H1 (cell line): ENCODE measurements at regions not wholly inside any gene's neighbourhood (a gene's known extent, or its start where the extent isn't known, plus 50 kb on each side); places are given as distances from the start of the nearest gene placed in this dataset.

Experiments used
- CTCF ChIA-PET: fragments of 300-600 bp; sonication (Branson Sonifier 250); formaldehyde crosslinking; loops from one replicate; lab custom pipeline; 2021; ENCODE audit not compliant: partially characterized antibody; lab: Charles Lee
- POLR2A ChIA-PET: fragments of 300-600 bp; sonication (Branson Sonifier 250); formaldehyde crosslinking; loops from one replicate; lab custom pipeline; 2021; ENCODE audit warnings: inconsistent platforms; ENCODE audit not compliant: partially characterized antibody; lab: Charles Lee
- DNase-seq, 2 experiments: peaks; one replicate each; pipeline versions ENCODE4 v3.0.0 to v3.0.0-alpha.2; 2010 to 2022; ENCODE audit warnings: low spot score in 2 of 2, low read depth in 1 of 2, mixed read lengths in 1 of 2
- FAIRE-seq: peaks from 2 replicates; lab custom pipeline; 2011; peaks lifted over from hg19 to GRCh38; lab: Jason Lieb, UNC
- H2AFZ ChIP-seq: 2 replicates; pipeline ENCODE4 v1.8.1; 2012; ENCODE audit warnings: low read length, inconsistent platforms
- H2AK5ac ChIP-seq: 2 replicates; pipeline ENCODE4 v1.6.1; 2013; ENCODE audit warnings: low read depth, low read length
- H2BK120ac ChIP-seq: replicated peaks from 2 replicates; pipeline ENCODE3; 2013; ENCODE audit warnings: low read depth, low read length, inconsistent platforms
- H2BK12ac ChIP-seq: 2 replicates; pipeline ENCODE4 v1.6.1; 2013; ENCODE audit warnings: low read depth, low read length
- H2BK15ac ChIP-seq: 2 replicates; pipeline ENCODE4 v1.6.1; 2013; ENCODE audit warnings: low read length
- H2BK20ac ChIP-seq: 2 replicates; pipeline ENCODE4 v1.6.1; 2013; ENCODE audit warnings: low read length
- H2BK5ac ChIP-seq: 2 replicates; pipeline ENCODE4 v1.6.1; 2013; ENCODE audit warnings: low read depth, low read length
- H3K14ac ChIP-seq: 2 replicates; pipeline ENCODE4 v1.6.1; 2013; ENCODE audit warnings: inconsistent platforms; ENCODE audit not compliant: insufficient read length
- H3K18ac ChIP-seq: 2 replicates; pipeline ENCODE4 v1.6.1; 2013; ENCODE audit warnings: low read length; ENCODE audit errors: extremely low read depth
- H3K23ac ChIP-seq: 2 replicates; pipeline ENCODE4 v1.6.1; 2013; ENCODE audit warnings: inconsistent platforms; ENCODE audit not compliant: insufficient read length
- H3K23me2 ChIP-seq: 2 replicates; pipeline ENCODE4 v1.6.1; 2013; ENCODE audit warnings: low read depth, low read length
- H3K27ac ChIP-seq: 2 replicates; pipeline ENCODE4 v1.6.1; 2011; ENCODE audit warnings: low read depth, low read length, inconsistent platforms
- H3K27me3 ChIP-seq, 4 experiments: replicated peaks in 1 of 4; 1 replicate in 1 of 4; 2 replicates in 3 of 4; pipeline versions ENCODE4 v1.6.1 to v1.8.1; 2011 to 2013; ENCODE audit warnings: low read length in 3 of 4, mild to moderate bottlenecking in 3 of 4, inconsistent platforms in 2 of 4, mixed read lengths in 2 of 4, moderate library complexity in 1 of 4; ENCODE audit not compliant: control insufficient read depth in 3 of 4, insufficient read depth in 3 of 4; ENCODE audit errors: extremely low read depth in 1 of 4
- H3K36me3 ChIP-seq, 4 experiments: 2 replicates each; pipeline versions ENCODE4 v1.6.1 to v1.8.1; 2011 to 2013; ENCODE audit warnings: mild to moderate bottlenecking in 4 of 4, low read length in 3 of 4, moderate library complexity in 2 of 4, control low read depth in 1 of 4, inconsistent platforms in 1 of 4; ENCODE audit not compliant: insufficient read depth in 4 of 4, control insufficient read depth in 2 of 4
- H3K4ac ChIP-seq: replicated peaks from 2 replicates; pipeline ENCODE3; 2013; ENCODE audit warnings: low read length, low read depth, mixed read lengths, inconsistent platforms; ENCODE audit not compliant: insufficient read length
- H3K4me1 ChIP-seq, 4 experiments: replicated peaks in 1 of 4; 1 replicate in 1 of 4; 2 replicates in 3 of 4; pipeline versions ENCODE4 v1.6.1 to v1.8.1; 2011 to 2013; ENCODE audit warnings: low read length in 3 of 4, inconsistent platforms in 2 of 4, mixed read lengths in 1 of 4; ENCODE audit not compliant: insufficient read depth in 4 of 4, control insufficient read depth in 3 of 4
- H3K4me2 ChIP-seq, 2 experiments: 2 replicates each; pipeline versions ENCODE4 v1.6.1 to v1.8.1; 2011 to 2013; ENCODE audit warnings: low read depth in 2 of 2, low read length in 2 of 2, control low read depth in 1 of 2, inconsistent platforms in 1 of 2, mild to moderate bottlenecking in 1 of 2; ENCODE audit not compliant: insufficient read depth in 1 of 2
- H3K4me3 ChIP-seq, 4 experiments: fragments of 200-600, 300-600 bp in 1 of 4; sonication (generic), shearing (Covaris generic), sonication (Bioruptor Twin) in 1 of 4; 2 replicates each; pipeline versions ENCODE4 v1.5.1 to v1.8.1; 2011 to 2016; ENCODE audit warnings: low read length in 4 of 4, low read depth in 3 of 4, control low read depth in 2 of 4, inconsistent platforms in 2 of 4, mild to moderate bottlenecking in 2 of 4, mixed read lengths in 1 of 4, moderate library complexity in 1 of 4; ENCODE audit not compliant: insufficient read depth in 2 of 4; ENCODE audit errors: extremely low read depth in 1 of 4
- H3K56ac ChIP-seq: replicated peaks from 2 replicates; pipeline ENCODE3; 2013; ENCODE audit warnings: low read depth, mild to moderate bottlenecking, mixed read lengths, low read length, inconsistent platforms; ENCODE audit not compliant: insufficient read length
- H3K79me1 ChIP-seq: 2 replicates; pipeline ENCODE4 v1.6.1; 2013; ENCODE audit warnings: low read depth, low read length, control low read depth
- H3K79me2 ChIP-seq, 2 experiments: 2 replicates each; pipeline versions ENCODE4 v1.6.1 to v1.8.1; 2012 to 2013; ENCODE audit warnings: low read length in 2 of 2, mild to moderate bottlenecking in 2 of 2, inconsistent platforms in 1 of 2; ENCODE audit not compliant: insufficient read depth in 2 of 2, control insufficient read depth in 1 of 2
- H3K9ac ChIP-seq, 4 experiments: replicated peaks in 1 of 4; 1 replicate in 1 of 4; 2 replicates in 3 of 4; pipeline versions ENCODE4 v1.6.1 to v1.8.1; 2011 to 2013; ENCODE audit warnings: low read depth in 3 of 4, low read length in 3 of 4, control low read depth in 2 of 4, mild to moderate bottlenecking in 2 of 4, moderate library complexity in 2 of 4, inconsistent platforms in 1 of 4; ENCODE audit errors: extremely low read depth in 1 of 4
- H3K9me3 ChIP-seq, 2 experiments: 2 replicates each; pipeline versions ENCODE4 v1.6.1 to v1.8.1; 2012 to 2013; ENCODE audit warnings: mild to moderate bottlenecking in 2 of 2, moderate library complexity in 2 of 2, control low read depth in 1 of 2, inconsistent platforms in 1 of 2, low read depth in 1 of 2, low read length in 1 of 2, mixed read lengths in 1 of 2; ENCODE audit not compliant: insufficient read depth in 2 of 2
- H4K20me1 ChIP-seq, 2 experiments: replicated peaks in 1 of 2; 2 replicates each; pipeline versions ENCODE3 to v1.8.1; 2011 to 2013; ENCODE audit warnings: inconsistent platforms in 2 of 2, low read length in 2 of 2, mild to moderate bottlenecking in 1 of 2; ENCODE audit not compliant: insufficient read depth in 2 of 2, control insufficient read depth in 1 of 2
- H4K5ac ChIP-seq: 2 replicates; pipeline ENCODE4 v1.6.1; 2013; ENCODE audit warnings: low read length, low read depth, mixed read lengths, inconsistent platforms; ENCODE audit not compliant: insufficient read length
- H4K8ac ChIP-seq: 2 replicates; pipeline ENCODE4 v1.8.0; 2013; ENCODE audit warnings: mild to moderate bottlenecking, moderate library complexity, low read length, inconsistent platforms; ENCODE audit not compliant: insufficient read depth; ENCODE audit errors: extremely low read depth
- H4K91ac ChIP-seq: replicated peaks from 2 replicates; pipeline ENCODE3; 2013; ENCODE audit warnings: low read length, mixed read lengths, inconsistent platforms; ENCODE audit not compliant: insufficient read length
- CTBP2 ChIP-seq: IDR thresholded peaks from 2 replicates; pipeline ENCODE4 v1.7.0; 2011; ENCODE audit warnings: borderline replicate concordance, mild to moderate bottlenecking, moderate library complexity, mixed read lengths, low read length; ENCODE audit not compliant: insufficient read depth, insufficient read length
- RAD21 ChIP-seq, 2 experiments: IDR thresholded peaks in 1 of 2; conservative IDR thresholded peaks in 1 of 2; 2 replicates each; pipeline ENCODE4 v1.6.1; 2011; ENCODE audit warnings: low read depth in 2 of 2, low read length in 2 of 2, improper control_type of control experiment in 1 of 2, inconsistent platforms in 1 of 2, mild to moderate bottlenecking in 1 of 2, moderate library complexity in 1 of 2
- WGBS, 2 experiments: shearing (Covaris generic) in 1 of 2; methylation state at CpG; one replicate each; pipeline versions ENCODE4 v1.1.6 to v1.1.7; 2013 to 2015; ENCODE audit warnings: low lambda C conversion rate in 2 of 2, mixed read lengths in 2 of 2, inconsistent platforms in 1 of 2, low coverage in 1 of 2, missing lambda C conversion rate in 1 of 2; ENCODE audit not compliant: insufficient replicate concordance in 2 of 2, insufficient coverage in 1 of 2, insufficient read length in 1 of 2; ENCODE audit errors: extremely low coverage in 1 of 2, missing lambda C conversion rate in 1 of 2; 5-methylcytosine and 5-hydroxymethylcytosine counted together

DNA sequence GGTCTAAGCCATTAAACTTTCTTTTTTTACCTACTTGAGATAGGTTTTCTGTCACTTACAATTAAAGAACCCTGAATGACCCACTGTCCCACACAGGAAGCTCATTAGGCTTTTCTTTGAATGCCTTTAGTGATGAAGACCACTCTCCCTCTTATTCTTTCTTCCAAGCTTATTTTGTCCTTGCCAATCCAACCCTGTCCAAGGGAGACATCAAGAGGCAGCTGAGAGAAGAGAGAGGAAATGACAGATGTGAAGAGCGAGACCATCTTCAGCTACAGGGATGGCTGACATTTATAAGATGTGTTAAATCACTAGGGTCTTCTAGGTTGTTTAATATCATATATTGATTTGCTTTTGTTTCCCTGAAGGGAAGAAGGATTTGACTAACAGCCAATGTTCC is 133.5 kb downstream of the FAM114A2 start:
- Histone ChIP-seq H2BK120ac (no peak overlapping the region), H4K8ac (no peak overlapping the region), H2BK5ac (no peak overlapping the region), H2AFZ (no peak overlapping the region), H3K79me1 (no peaks in the 10 kb centered on the region), H3K27me3 (no peaks in the 10 kb centered on the region), H2AK5ac (no peak overlapping the region), H3K9me3 (no peaks in the 10 kb centered on the region), H4K5ac (no peak overlapping the region), H2BK20ac (no peak overlapping the region), H2BK15ac (no peak overlapping the region), H3K56ac (no peak overlapping the region), H4K91ac (no peak overlapping the region), H3K23ac (no peak overlapping the region), H3K9ac (no peak overlapping the region), H4K20me1 (no peaks in the 10 kb centered on the region), H3K4me3 (no peak overlapping the region), H3K79me2 (no peaks in the 10 kb centered on the region), H3K23me2 (no peaks in the 10 kb centered on the region), H3K36me3 (no peaks in the 10 kb centered on the region), H3K4ac (no peak overlapping the region), H3K4me1 (no peaks in the 10 kb centered on the region), H3K14ac (no peak overlapping the region), H3K27ac (no peak overlapping the region), H3K4me2 (no peak overlapping the region), H3K18ac (no peak overlapping the region), H2BK12ac (no peak overlapping the region)
- WGBS, 2 experiments: 64% methylated on average over 1 of the region's 1 CpG; no CpG with 5 or more reads in 1 of the 2 experiments
- TF ChIP-seq RAD21 (IDR thresholded peaks at IDR 0.05 in 1 of 2, conservative IDR thresholded peaks at IDR 0.05 in 1 of 2; ENCODE audit: low read depth in 2 of 2, low read length in 2 of 2) (peak; percentile 36 to 41; a peak in 2 of 4 replicates), CTBP2 (no peak)
- POLR2A ChIA-PET: no interaction called here
- no peak for DNase-seq
- no peak for FAIRE-seq
- CTCF ChIA-PET: interaction anchor here (0.6 to 1.3 kb wide), 6 partner anchors 9 to 126 kb away, joined by 3 to 5 read pairs (median 3); no protein-coding TSS in a partner anchor
